Rectal smooth muscle tissue (tissue), 1 donor: ENCODE measurements at regions not wholly inside any gene's neighbourhood (a gene's known extent, or its start where the extent isn't known, plus 50 kb on each side); places are given as distances from the start of the nearest gene placed in this dataset.

ENCODE experiments used
- H3K27ac ChIP-seq: one replicate; pipeline ENCODE4 v1.7.0; 2013; ENCODE audit warnings: low read depth, low read length, inconsistent platforms
- H3K27me3 ChIP-seq: one replicate; pipeline ENCODE4 v1.7.0; 2013; ENCODE audit warnings: low read length; ENCODE audit not compliant: control insufficient read depth, insufficient read depth
- H3K36me3 ChIP-seq: one replicate; pipeline ENCODE4 v1.7.0; 2013; ENCODE audit warnings: low read length; ENCODE audit not compliant: control insufficient read depth, insufficient read depth
- H3K4me1 ChIP-seq: one replicate; pipeline ENCODE4 v1.7.0; 2013; ENCODE audit warnings: low read length; ENCODE audit not compliant: control insufficient read depth, insufficient read depth
- H3K4me3 ChIP-seq: one replicate; pipeline ENCODE4 v1.7.0; 2013; ENCODE audit warnings: low read length
- H3K9ac ChIP-seq: one replicate; pipeline ENCODE4 v1.7.0; 2013; ENCODE audit warnings: low read length

DNA sequence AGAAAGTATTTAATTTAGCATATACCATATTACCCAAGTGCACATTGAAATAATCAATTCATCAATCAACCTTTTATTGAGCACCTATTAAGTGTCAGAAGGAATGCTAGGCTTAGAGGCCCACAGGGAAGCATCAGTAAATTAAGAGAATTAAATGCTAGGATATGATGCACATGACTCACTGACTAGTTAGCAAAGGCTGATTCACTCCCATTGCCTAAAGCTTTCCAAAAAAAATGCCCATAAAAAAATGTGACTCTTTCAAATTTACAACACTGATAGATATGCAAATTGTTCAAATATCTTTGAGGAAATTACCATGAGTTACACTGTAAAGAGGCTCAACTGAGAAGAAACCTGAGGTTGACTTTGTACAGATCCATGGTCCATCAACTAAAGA, 883.3 kb downstream of the CDH11 start:
- H3K36me3 ChIP-seq: no peaks in the 10 kb centered on the region
- no peak overlapping the region for H3K9ac ChIP-seq
- H3K4me1 ChIP-seq: no peaks in the 10 kb centered on the region
- no peak overlapping the region for H3K27ac ChIP-seq
- no peak overlapping the region for H3K4me3 ChIP-seq
- H3K27me3 ChIP-seq: no peaks in the 10 kb centered on the region

- Histone ChIP-seq H3K4me3 (no peak overlapping the region), H3K27me3 (no peaks in the 10 kb centered on the region), H3K27ac (no peak overlapping the region), H3K36me3 (no peaks in the 10 kb centered on the region), H3K9ac (no peak overlapping the region), H3K4me1 (no peaks in the 10 kb centered on the region)
These were observed 885.5 kb downstream of the CDH11 start for GRCh38 chr16:64236316-64236715.

DNA sequence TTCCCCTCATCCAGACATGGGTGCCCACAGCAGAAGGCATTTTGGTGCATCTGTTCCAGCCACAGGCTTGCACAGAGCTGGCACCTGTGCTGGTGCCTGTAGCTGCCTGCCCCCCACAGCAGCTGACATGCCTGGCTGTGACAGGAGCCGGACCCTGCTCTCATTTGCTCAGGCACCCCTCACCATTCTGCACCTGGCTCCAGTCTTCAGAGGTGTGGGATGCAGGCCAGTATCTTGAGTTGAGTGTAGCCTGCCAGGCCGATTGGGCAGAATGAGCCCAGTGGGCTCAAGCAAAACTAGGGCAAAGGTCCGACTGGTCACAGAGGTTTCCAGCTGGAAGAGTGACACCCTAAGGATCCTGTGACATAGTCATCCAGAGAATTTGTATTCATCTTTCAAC, 887.7 kb downstream of the CDH11 start:
- Histone ChIP-seq H3K27me3 (no peaks in the 10 kb centered on the region), H3K4me1 (no peaks in the 10 kb centered on the region), H3K9ac (no peak overlapping the region), H3K4me3 (no peak overlapping the region), H3K36me3 (no peaks in the 10 kb centered on the region), H3K27ac (no peak overlapping the region)

DNA sequence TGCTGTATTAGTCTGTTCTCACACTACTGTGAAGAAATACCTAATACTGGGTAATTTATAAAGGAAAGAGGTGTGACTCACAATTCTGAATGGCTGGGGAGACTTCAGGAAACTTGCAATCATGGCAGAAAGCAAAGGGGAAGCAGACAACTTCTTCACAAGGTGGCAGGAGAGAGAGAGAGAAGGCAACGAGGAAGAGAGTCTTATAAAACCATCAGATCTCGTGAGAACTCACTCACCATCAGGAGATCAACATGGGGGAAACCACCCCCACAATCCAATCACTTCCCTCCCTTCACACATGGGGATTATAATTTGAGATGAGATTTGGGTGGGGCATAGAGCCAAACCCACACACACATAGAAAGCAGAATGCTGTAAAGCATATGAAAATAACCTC, 896.2 kb downstream of the CDH11 start:
- Histone ChIP-seq H3K9ac (no peak overlapping the region), H3K27ac (no peak overlapping the region), H3K27me3 (no peaks in the 10 kb centered on the region), H3K4me3 (no peak overlapping the region), H3K4me1 (no peaks in the 10 kb centered on the region), H3K36me3 (no peaks in the 10 kb centered on the region)

GRCh38 chr16:64225036-64225435, 896.8 kb downstream of the CDH11 start:
- H3K4me3 ChIP-seq: no peak overlapping the region
- no peak overlapping the region for H3K27ac ChIP-seq
- H3K4me1 ChIP-seq: no peaks in the 10 kb centered on the region
- H3K36me3 ChIP-seq: no peaks in the 10 kb centered on the region
- H3K9ac ChIP-seq: no peak overlapping the region
- H3K27me3 ChIP-seq: no peaks in the 10 kb centered on the region

- H3K9ac ChIP-seq: no peak overlapping the region
- no peaks in the 10 kb centered on the region for H3K4me1 ChIP-seq
- no peak overlapping the region for H3K27ac ChIP-seq
- H3K4me3 ChIP-seq: no peak overlapping the region
- H3K27me3 ChIP-seq: no peaks in the 10 kb centered on the region
- no peaks in the 10 kb centered on the region for H3K36me3 ChIP-seq
These were observed 903.9 kb downstream of the CDH11 start for GRCh38 chr16:64217789-64218535.

DNA sequence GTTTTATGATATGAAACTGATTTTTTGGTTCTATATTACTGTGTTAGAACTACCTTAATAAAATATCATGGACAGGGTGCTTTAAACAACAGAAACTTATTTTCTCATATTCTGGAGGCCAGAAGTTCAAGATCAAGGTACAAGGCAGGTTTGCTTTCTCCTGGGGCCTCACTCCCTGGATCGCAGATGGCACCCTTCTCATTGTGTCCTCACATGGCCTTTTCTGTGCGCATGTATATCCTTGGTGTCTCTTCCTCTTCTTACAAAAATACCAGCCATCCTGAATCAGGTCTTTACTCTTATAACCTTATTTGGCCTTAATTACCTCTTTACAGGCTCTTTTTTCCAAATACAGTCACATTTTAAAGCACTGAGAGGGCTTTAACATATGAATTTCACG, 906.1 kb downstream of the CDH11 start:
- Histone ChIP-seq H3K36me3 (no peaks in the 10 kb centered on the region), H3K4me3 (no peak overlapping the region), H3K9ac (no peak overlapping the region), H3K27me3 (no peaks in the 10 kb centered on the region), H3K4me1 (no peaks in the 10 kb centered on the region), H3K27ac (no peak overlapping the region)

DNA sequence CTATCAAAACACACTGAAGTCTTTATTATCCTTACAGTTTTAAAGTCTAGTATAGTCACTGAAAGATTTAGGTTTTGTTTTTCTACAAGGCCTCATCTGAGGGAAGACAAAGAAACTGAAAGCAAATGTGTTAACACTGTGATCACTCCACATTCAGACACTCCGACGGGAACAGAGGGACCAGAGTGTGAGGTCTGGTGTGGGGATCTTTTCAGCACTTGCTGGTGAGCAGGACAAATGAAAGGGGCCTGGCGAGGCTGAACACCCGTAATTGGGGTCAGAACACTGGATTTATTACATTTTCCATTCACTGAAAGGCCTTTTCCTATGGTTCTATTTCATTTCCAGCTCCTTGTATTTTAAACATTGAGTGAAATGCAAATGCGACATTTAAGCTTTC, 910.5 kb downstream of the CDH11 start:
- no peak overlapping the region for H3K27ac ChIP-seq
- H3K9ac ChIP-seq: no peak overlapping the region
- H3K36me3 ChIP-seq: no peaks in the 10 kb centered on the region
- no peaks in the 10 kb centered on the region for H3K27me3 ChIP-seq
- H3K4me3 ChIP-seq: no peak overlapping the region
- no peaks in the 10 kb centered on the region for H3K4me1 ChIP-seq

GRCh38 chr16:64206862-64207261, 915.0 kb downstream of the CDH11 start:
- no peaks in the 10 kb centered on the region for H3K36me3 ChIP-seq
- H3K27me3 ChIP-seq: no peaks in the 10 kb centered on the region
- H3K4me3 ChIP-seq: no peak overlapping the region
- H3K27ac ChIP-seq: no peak overlapping the region
- no peaks in the 10 kb centered on the region for H3K4me1 ChIP-seq
- H3K9ac ChIP-seq: no peak overlapping the region

- Histone ChIP-seq H3K36me3 (no peaks in the 10 kb centered on the region), H3K9ac (no peak overlapping the region), H3K27me3 (no peaks in the 10 kb centered on the region), H3K4me1 (no peaks in the 10 kb centered on the region), H3K4me3 (no peak overlapping the region), H3K27ac (no peak overlapping the region)
These were observed 918.7 kb downstream of the CDH11 start for GRCh38 chr16:64203126-64203525.

GRCh38 chr16:64202571-64202970, 919.3 kb downstream of the CDH11 start:
- no peak overlapping the region for H3K4me3 ChIP-seq
- no peaks in the 10 kb centered on the region for H3K36me3 ChIP-seq
- no peak overlapping the region for H3K9ac ChIP-seq
- H3K27me3 ChIP-seq: no peaks in the 10 kb centered on the region
- no peak overlapping the region for H3K27ac ChIP-seq
- H3K4me1 ChIP-seq: no peaks in the 10 kb centered on the region

DNA sequence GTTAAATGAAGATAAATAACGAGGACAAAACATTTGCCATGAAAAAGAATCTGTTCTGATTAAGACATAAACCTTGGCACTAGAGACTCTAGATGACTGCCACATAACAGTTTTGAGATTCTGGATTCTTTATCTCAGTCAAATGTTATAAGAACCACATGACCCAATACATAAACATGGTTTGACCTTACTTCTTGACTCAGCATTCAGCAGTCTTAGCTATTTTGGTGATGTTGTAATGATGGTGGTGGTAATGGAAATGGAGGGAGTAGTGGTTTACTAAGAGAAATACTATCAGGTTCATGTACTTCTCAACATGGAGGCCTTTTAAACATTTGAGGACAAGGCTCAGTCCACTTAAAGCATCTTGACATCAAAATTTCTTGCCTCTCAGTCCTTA, 925.4 kb downstream of the CDH11 start:
- H3K9ac ChIP-seq: no peak overlapping the region
- H3K4me1 ChIP-seq: no peaks in the 10 kb centered on the region
- no peaks in the 10 kb centered on the region for H3K36me3 ChIP-seq
- no peak overlapping the region for H3K4me3 ChIP-seq
- no peaks in the 10 kb centered on the region for H3K27me3 ChIP-seq
- no peak overlapping the region for H3K27ac ChIP-seq

DNA sequence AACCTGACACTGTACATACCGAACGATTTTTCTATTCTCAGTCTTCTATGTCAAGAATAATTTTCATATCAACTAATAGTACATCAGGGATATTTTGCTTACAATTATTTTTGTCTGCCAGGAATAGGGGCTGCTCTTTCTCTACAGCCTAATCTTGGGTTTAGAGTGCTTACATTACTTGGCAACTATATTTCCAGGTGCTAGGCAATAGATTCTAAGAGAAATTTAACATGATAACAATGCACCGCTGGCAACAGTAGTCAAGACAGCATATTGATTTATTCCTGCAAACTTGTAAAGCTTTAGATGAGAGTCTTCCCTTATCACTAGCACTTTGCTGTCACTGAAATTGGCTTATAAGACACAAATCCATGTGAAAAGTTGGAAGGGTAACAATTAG, 935.9 kb downstream of the CDH11 start:
- Histone ChIP-seq H3K27ac (no peak overlapping the region), H3K36me3 (no peaks in the 10 kb centered on the region), H3K9ac (no peak overlapping the region), H3K4me3 (no peak overlapping the region), H3K4me1 (no peaks in the 10 kb centered on the region), H3K27me3 (no peaks in the 10 kb centered on the region)
